ENCODE measurements at regions not wholly inside any gene's neighbourhood (a gene's known extent, or its start where the extent isn't known, plus 50 kb on each side); places are given as distances from the start of the nearest gene placed in this dataset.

DNA sequence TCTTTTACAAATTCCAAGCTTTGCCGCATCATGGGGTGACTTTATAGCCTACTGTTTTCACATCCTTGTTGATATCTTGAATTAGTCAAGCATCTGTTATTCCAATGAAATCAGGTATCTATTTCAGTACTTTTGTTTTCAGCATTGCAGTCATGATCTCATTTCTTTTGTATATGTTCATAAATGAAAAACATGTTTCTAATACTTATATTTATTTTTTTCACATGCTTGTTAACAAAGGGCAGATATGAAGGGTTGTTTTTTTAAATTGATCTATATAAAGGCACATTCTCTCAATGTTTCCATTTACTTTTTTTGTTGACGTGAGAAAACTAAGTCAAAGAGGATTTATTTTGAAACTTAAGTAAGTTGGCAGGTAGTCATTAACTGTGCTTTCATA, 964.8 kb downstream of the JRKL start:
- H3K36me3 ChIP-seq: no peaks in the 10 kb centered on the region
- no peak for TF ChIP-seq POLR2A (IDR thresholded peaks at IDR 0.05)
- TF ChIP-seq, protein P1, sequence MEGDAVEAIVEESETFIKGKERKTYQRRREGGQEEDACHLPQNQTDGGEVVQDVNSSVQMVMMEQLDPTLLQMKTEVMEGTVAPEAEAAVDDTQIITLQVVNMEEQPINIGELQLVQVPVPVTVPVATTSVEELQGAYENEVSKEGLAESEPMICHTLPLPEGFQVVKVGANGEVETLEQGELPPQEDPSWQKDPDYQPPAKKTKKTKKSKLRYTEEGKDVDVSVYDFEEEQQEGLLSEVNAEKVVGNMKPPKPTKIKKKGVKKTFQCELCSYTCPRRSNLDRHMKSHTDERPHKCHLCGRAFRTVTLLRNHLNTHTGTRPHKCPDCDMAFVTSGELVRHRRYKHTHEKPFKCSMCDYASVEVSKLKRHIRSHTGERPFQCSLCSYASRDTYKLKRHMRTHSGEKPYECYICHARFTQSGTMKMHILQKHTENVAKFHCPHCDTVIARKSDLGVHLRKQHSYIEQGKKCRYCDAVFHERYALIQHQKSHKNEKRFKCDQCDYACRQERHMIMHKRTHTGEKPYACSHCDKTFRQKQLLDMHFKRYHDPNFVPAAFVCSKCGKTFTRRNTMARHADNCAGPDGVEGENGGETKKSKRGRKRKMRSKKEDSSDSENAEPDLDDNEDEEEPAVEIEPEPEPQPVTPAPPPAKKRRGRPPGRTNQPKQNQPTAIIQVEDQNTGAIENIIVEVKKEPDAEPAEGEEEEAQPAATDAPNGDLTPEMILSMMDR (IDR thresholded peaks at IDR 0.05): no peak
- no peaks in the 10 kb centered on the region for H3K9me3 ChIP-seq

DNA sequence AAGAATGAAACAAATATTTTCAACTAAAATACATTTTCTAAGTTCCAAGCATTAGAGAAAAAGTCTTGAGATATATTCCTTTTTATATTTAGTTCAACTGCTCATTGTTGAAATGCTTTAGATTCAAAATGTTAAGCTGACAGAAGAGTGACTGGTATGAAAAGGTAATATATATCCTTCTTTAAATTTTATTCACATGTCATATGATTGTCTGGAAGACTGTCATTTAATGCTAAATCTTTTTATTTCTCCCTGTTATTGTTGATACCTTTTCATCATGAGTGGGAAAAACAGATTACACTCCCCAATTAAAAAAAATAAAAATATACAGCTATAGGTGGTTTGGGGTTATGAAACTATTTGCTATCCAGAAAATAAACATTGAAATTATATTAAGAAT, 965.4 kb downstream of the JRKL start:
- H3K9me3 ChIP-seq: no peaks in the 10 kb centered on the region
- no peak for TF ChIP-seq POLR2A (IDR thresholded peaks at IDR 0.05)
- TF ChIP-seq, protein P1 (IDR thresholded peaks at IDR 0.05): no peak
- no peak overlapping the region for H3K4me3 ChIP-seq
- no peaks in the 10 kb centered on the region for H3K36me3 ChIP-seq
- H3K27ac ChIP-seq: no peak overlapping the region
- no peak for DNase-seq
- no peaks in the 10 kb centered on the region for H3K4me1 ChIP-seq
- no peaks in the 10 kb centered on the region for H3K27me3 ChIP-seq

More for the DNA sequence above, 964.8 kb downstream of the JRKL start:
- no peaks in the 10 kb centered on the region for H3K27me3 ChIP-seq
- DNase-seq: no peak
- H3K27ac ChIP-seq: no peak overlapping the region
- no peaks in the 10 kb centered on the region for H3K4me1 ChIP-seq
- no peak overlapping the region for H3K4me3 ChIP-seq

GRCh38 chr11:97356144-97356543, 966.3 kb downstream of the JRKL start:
- Histone ChIP-seq H3K4me3 (no peak overlapping the region), H3K4me1 (no peaks in the 10 kb centered on the region), H3K27ac (no peak overlapping the region), H3K36me3 (no peaks in the 10 kb centered on the region), H3K27me3 (no peaks in the 10 kb centered on the region), H3K9me3 (no peaks in the 10 kb centered on the region)
- TF ChIP-seq, protein P1 (IDR thresholded peaks at IDR 0.05): no peak
- TF ChIP-seq POLR2A (IDR thresholded peaks at IDR 0.05): no peak
- no peak for DNase-seq

- Histone ChIP-seq H3K36me3 (no peaks in the 10 kb centered on the region), H3K27ac (no peak overlapping the region), H3K4me1 (no peaks in the 10 kb centered on the region), H3K9me3 (no peaks in the 10 kb centered on the region), H3K27me3 (no peaks in the 10 kb centered on the region), H3K4me3 (no peak overlapping the region)
- no peak for DNase-seq
- no peak for TF ChIP-seq POLR2A (IDR thresholded peaks at IDR 0.05)
- TF ChIP-seq, protein P1 (IDR thresholded peaks at IDR 0.05): no peak
Observed at GRCh38 chr11:97359016-97359415, 969.2 kb downstream of the JRKL start.

- Histone ChIP-seq H3K27me3 (no peaks in the 10 kb centered on the region), H3K4me3 (no peak overlapping the region), H3K36me3 (no peaks in the 10 kb centered on the region), H3K4me1 (no peaks in the 10 kb centered on the region), H3K9me3 (peaks cover 0 to 4% (median 0%) of the 10 kb centered on the region in 4 donors), H3K27ac (no peak overlapping the region)
- TF ChIP-seq, protein P1 (IDR thresholded peaks at IDR 0.05): no peak
- no peak for DNase-seq
Observed at GRCh38 chr11:97361812-97362378, 972.1 kb downstream of the JRKL start.

GRCh38 chr11:97363331-97363730, 973.5 kb downstream of the JRKL start:
- peaks cover 0 to 7% (median 0%) of the 10 kb centered on the region in 4 donors for H3K9me3 ChIP-seq
- no peak overlapping the region for H3K4me3 ChIP-seq
- no peaks in the 10 kb centered on the region for H3K4me1 ChIP-seq
- DNase-seq: no peak
- TF ChIP-seq POLR2A (IDR thresholded peaks at IDR 0.05): no peak
- TF ChIP-seq, protein P1 (IDR thresholded peaks at IDR 0.05): no peak
- no peaks in the 10 kb centered on the region for H3K36me3 ChIP-seq
- H3K27me3 ChIP-seq: no peaks in the 10 kb centered on the region
- H3K27ac ChIP-seq: no peak overlapping the region

All from Peyer's patch (tissue), 4 donors.